ENCODE measurements at regions not wholly inside any gene's neighbourhood (a gene's known extent, or its start where the extent isn't known, plus 50 kb on each side); places are given as distances from the start of the nearest gene placed in this dataset.
"Not testable (repeated sequence)": the region's sequence is repeated elsewhere in the genome, so short reads cannot be mapped to it uniquely, and the experiment has no call there.

- ATAC-seq (no peak), DNase-seq (ENCODE audit: low spot score) (no peak)
- Mint-ChIP-seq H3K27ac (no peak overlapping the region), H3K27me3 (no peaks in the 10 kb centered on the region), H3K9me3 (no peaks in the 10 kb centered on the region), H3K4me3 (no peak overlapping the region), H3K4me1 (ENCODE audit: low read depth in 2 of 2) (peaks cover 22 to 28% of the 10 kb centered on the region in 2 donors), H3K36me3 (no peaks in the 10 kb centered on the region)
Observed at GRCh38 chr19:7400815-7401214, 52.1 kb downstream of the ARHGEF18 start.

GRCh38 chr19:7401694-7402093, 53.0 kb downstream of the ARHGEF18 start:
- no peaks in the 10 kb centered on the region for H3K9me3 Mint-ChIP-seq
- no peak overlapping the region for H3K4me3 Mint-ChIP-seq
- ATAC-seq, result no peak
- H3K36me3 Mint-ChIP-seq, result no peaks in the 10 kb centered on the region
- peaks cover 16 to 24% of the 10 kb centered on the region in 2 donors for H3K4me1 Mint-ChIP-seq (ENCODE audit: low read depth in 2 of 2)
- no peak for DNase-seq (ENCODE audit: low spot score)
- H3K27me3 Mint-ChIP-seq, result no peaks in the 10 kb centered on the region
- no peak overlapping the region for H3K27ac Mint-ChIP-seq

- H3K9me3 Mint-ChIP-seq; H3K4me3 Mint-ChIP-seq; H3K27me3 Mint-ChIP-seq; H3K27ac Mint-ChIP-seq; DNase-seq (ENCODE audit: low spot score); H3K36me3 Mint-ChIP-seq; ATAC-seq: not testable (repeated sequence)
- peaks cover 9 to 18% of the 10 kb centered on the region in 2 donors for H3K4me1 Mint-ChIP-seq (ENCODE audit: low read depth in 2 of 2)
Observed at GRCh38 chr19:7405482-7405881, 56.7 kb downstream of the ARHGEF18 start.

- DNase-seq (ENCODE audit: low spot score) (no peak), ATAC-seq (no peak)
- H3K9me3 Mint-ChIP-seq, result no peaks in the 10 kb centered on the region
- H3K4me1 Mint-ChIP-seq (ENCODE audit: low read depth in 2 of 2), result peaks cover 10 to 20% of the 10 kb centered on the region in 2 donors
- no peaks in the 10 kb centered on the region for H3K27me3 Mint-ChIP-seq
- no peak overlapping the region for H3K4me3 Mint-ChIP-seq
- H3K27ac Mint-ChIP-seq, result no peak overlapping the region
- no peaks in the 10 kb centered on the region for H3K36me3 Mint-ChIP-seq
Observed at GRCh38 chr19:7408251-7408650, 59.5 kb downstream of the ARHGEF18 start.

GRCh38 chr19:7410946-7411345, 62.2 kb downstream of the ARHGEF18 start:
- no peak for DNase-seq (ENCODE audit: low spot score)
- Mint-ChIP-seq H3K27ac (no peak overlapping the region), H3K4me3 (no peak overlapping the region), H3K4me1 (ENCODE audit: low read depth in 2 of 2) (peaks cover 6 to 26% of the 10 kb centered on the region in 2 donors), H3K36me3 (no peaks in the 10 kb centered on the region), H3K27me3 (no peaks in the 10 kb centered on the region), H3K9me3 (no peaks in the 10 kb centered on the region)
- ATAC-seq, result no peak

- H3K27me3 Mint-ChIP-seq, result no peaks in the 10 kb centered on the region
- ATAC-seq (no peak), DNase-seq (ENCODE audit: low spot score) (no peak)
- H3K27ac Mint-ChIP-seq, result no peak overlapping the region
- no peak overlapping the region for H3K4me3 Mint-ChIP-seq
- peaks cover 6 to 26% of the 10 kb centered on the region in 2 donors for H3K4me1 Mint-ChIP-seq (ENCODE audit: low read depth in 2 of 2)
- no peaks in the 10 kb centered on the region for H3K9me3 Mint-ChIP-seq
- H3K36me3 Mint-ChIP-seq, result no peaks in the 10 kb centered on the region
Observed at GRCh38 chr19:7413629-7414028, 64.9 kb downstream of the ARHGEF18 start.

- Mint-ChIP-seq H3K27ac (no peak overlapping the region), H3K9me3 (no peaks in the 10 kb centered on the region), H3K36me3 (no peaks in the 10 kb centered on the region), H3K4me1 (ENCODE audit: low read depth in 2 of 2) (peaks cover 6 to 28% of the 10 kb centered on the region in 2 donors), H3K27me3 (no peaks in the 10 kb centered on the region), H3K4me3 (no peak overlapping the region)
- ATAC-seq (no peak), DNase-seq (ENCODE audit: low spot score) (no peak)
Observed at GRCh38 chr19:7415163-7415856, 66.6 kb downstream of the ARHGEF18 start.

GRCh38 chr19:7415857-7416371, 67.2 kb downstream of the ARHGEF18 start:
- ATAC-seq (no peak), DNase-seq (ENCODE audit: low spot score) (no peak)
- no peaks in the 10 kb centered on the region for H3K36me3 Mint-ChIP-seq
- no peak overlapping the region for H3K4me3 Mint-ChIP-seq
- H3K27ac Mint-ChIP-seq, result no peak overlapping the region
- H3K9me3 Mint-ChIP-seq, result no peaks in the 10 kb centered on the region
- peaks cover 6 to 28% of the 10 kb centered on the region in 2 donors for H3K4me1 Mint-ChIP-seq (ENCODE audit: low read depth in 2 of 2)
- no peaks in the 10 kb centered on the region for H3K27me3 Mint-ChIP-seq

- no peaks in the 10 kb centered on the region for H3K9me3 Mint-ChIP-seq
- no peak overlapping the region for H3K4me3 Mint-ChIP-seq
- DNase-seq (ENCODE audit: low spot score) (no peak), ATAC-seq (no peak)
- no peaks in the 10 kb centered on the region for H3K27me3 Mint-ChIP-seq
- H3K4me1 Mint-ChIP-seq (ENCODE audit: low read depth in 2 of 2), result peaks cover 9 to 27% of the 10 kb centered on the region in 2 donors
- H3K36me3 Mint-ChIP-seq, result peaks cover 9% of the 10 kb centered on the region
- no peak overlapping the region for H3K27ac Mint-ChIP-seq
Observed at GRCh38 chr19:7417671-7418324, 69.1 kb downstream of the ARHGEF18 start.

- H3K27ac Mint-ChIP-seq, result no peak overlapping the region
- peaks cover 9% of the 10 kb centered on the region for H3K36me3 Mint-ChIP-seq
- no peak for DNase-seq (ENCODE audit: low spot score)
- no peak overlapping the region for H3K4me3 Mint-ChIP-seq
- no peak for ATAC-seq
- no peaks in the 10 kb centered on the region for H3K9me3 Mint-ChIP-seq
- H3K4me1 Mint-ChIP-seq (ENCODE audit: low read depth in 2 of 2), result peaks cover 9 to 26% of the 10 kb centered on the region in 2 donors
- H3K27me3 Mint-ChIP-seq, result no peaks in the 10 kb centered on the region
Observed at GRCh38 chr19:7418596-7418995, 69.9 kb downstream of the ARHGEF18 start.

- peak in 1 of 2 donors; percentile 26 for ATAC-seq
- H3K4me1 Mint-ChIP-seq (ENCODE audit: low read depth in 2 of 2), result peaks cover 9 to 23% of the 10 kb centered on the region in 2 donors
- H3K36me3 Mint-ChIP-seq, result peaks cover 9% of the 10 kb centered on the region
Observed at GRCh38 chr19:7419153-7419552, 69.7 kb downstream of the PEX11G start.

GRCh38 chr19:7419777-7420439, 68.9 kb downstream of the PEX11G start:
- Mint-ChIP-seq H3K4me3 (no peak overlapping the region), H3K9me3 (no peaks in the 10 kb centered on the region), H3K27me3 (no peaks in the 10 kb centered on the region), H3K27ac (no peak overlapping the region), H3K4me1 (ENCODE audit: low read depth in 2 of 2) (peaks cover 9 to 23% of the 10 kb centered on the region in 2 donors), H3K36me3 (peaks cover 9% of the 10 kb centered on the region)
- no peak for DNase-seq (ENCODE audit: low spot score)
- ATAC-seq, result no peak

More at GRCh38 chr19:7419153-7419552, 69.7 kb downstream of the PEX11G start:
- H3K9me3 Mint-ChIP-seq, result no peaks in the 10 kb centered on the region
- H3K27me3 Mint-ChIP-seq, result no peaks in the 10 kb centered on the region
- no peak for DNase-seq (ENCODE audit: low spot score)
- no peak overlapping the region for H3K4me3 Mint-ChIP-seq
- no peak overlapping the region for H3K27ac Mint-ChIP-seq

GRCh38 chr19:7421941-7422744, 66.7 kb downstream of the PEX11G start:
- DNase-seq (ENCODE audit: low spot score) (no peak), ATAC-seq (no peak)
- Mint-ChIP-seq H3K4me1 (ENCODE audit: low read depth in 2 of 2) (peaks cover 9 to 18% of the 10 kb centered on the region in 2 donors), H3K27me3 (no peaks in the 10 kb centered on the region), H3K36me3 (peaks cover 9% of the 10 kb centered on the region), H3K9me3 (no peaks in the 10 kb centered on the region), H3K4me3 (no peak overlapping the region), H3K27ac (peak overlapping the region in 1 of 2 donors; percentile 6)

All from natural killer cell treated with Interleukin-12 subunit alpha and Interleukin-12 subunit beta and Interleukin-15 and Interleukin-18, amount 100 ng/mL, for 72 hours (primary cell).